ENCODE measurements at regions not wholly inside any gene's neighbourhood (a gene's known extent, or its start where the extent isn't known, plus 50 kb on each side); places are given as distances from the start of the nearest gene placed in this dataset.

- DNase-seq, result no peak
Measured at GRCh38 chr10:123417414-123417813, 248.7 kb upstream of the GPR26 start.

GRCh38 chr10:123421461-123421860, 244.7 kb upstream of the GPR26 start:
- peak; percentile 43 for DNase-seq

- DNase-seq, result peak; percentile 30
Measured at GRCh38 chr10:123422261-123422660, 243.9 kb upstream of the GPR26 start.

GRCh38 chr10:123424537-123424936, 241.6 kb upstream of the GPR26 start:
- DNase-seq, result no peak

GRCh38 chr10:123425680-123426079, 240.5 kb upstream of the GPR26 start:
- DNase-seq, result peak; percentile 41

GRCh38 chr10:123427165-123427786, 238.9 kb upstream of the GPR26 start:
- DNase-seq, result peak; percentile 42

GRCh38 chr10:123428391-123428790, 237.8 kb upstream of the GPR26 start:
- DNase-seq, result peak; percentile 17

- no peak for DNase-seq
Measured at GRCh38 chr10:123429706-123430221, 236.4 kb upstream of the GPR26 start.

GRCh38 chr10:123433539-123433938, 232.6 kb upstream of the GPR26 start:
- no peak for DNase-seq

- no peak for DNase-seq
Measured at GRCh38 chr10:123434435-123435039, 231.6 kb upstream of the GPR26 start.

GRCh38 chr10:123442901-123443300, 223.3 kb upstream of the GPR26 start:
- no peak for DNase-seq

GRCh38 chr10:123443924-123444323, 222.2 kb upstream of the GPR26 start:
- DNase-seq, result no peak

GRCh38 chr10:123445261-123445775, 220.8 kb upstream of the GPR26 start:
- no peak for DNase-seq

GRCh38 chr10:123446449-123447156, 219.6 kb upstream of the GPR26 start:
- no peak for DNase-seq

GRCh38 chr10:123449234-123449962, 216.8 kb upstream of the GPR26 start:
- no peak for DNase-seq

- no peak for DNase-seq
Measured at GRCh38 chr10:123450956-123451605, 215.1 kb upstream of the GPR26 start.

GRCh38 chr10:123451618-123452245, 214.4 kb upstream of the GPR26 start:
- DNase-seq, result no peak

GRCh38 chr10:123454987-123455386, 211.2 kb upstream of the GPR26 start:
- DNase-seq, result no peak

GRCh38 chr10:123455861-123456260, 210.3 kb upstream of the GPR26 start:
- no peak for DNase-seq

- no peak for DNase-seq
Measured at GRCh38 chr10:123458933-123459332, 207.2 kb upstream of the GPR26 start.

GRCh38 chr10:123459371-123460091, 206.6 kb upstream of the GPR26 start:
- no peak for DNase-seq
